Esophagus muscularis mucosa (tissue), 3 donors: ENCODE measurements at regions not wholly inside any gene's neighbourhood (a gene's known extent, or its start where the extent isn't known, plus 50 kb on each side); places are given as distances from the start of the nearest gene placed in this dataset.

ENCODE experiments used
- POLR2A ChIP-seq: fragments of 450-650 bp; IDR thresholded peaks from one replicate; pipeline ENCODE4 v1.6.1; 2017; ENCODE audit warnings: antibody characterized with exemption, moderate library complexity, mild to moderate bottlenecking, low read depth
- TF ChIP-seq, protein P1 (sequence below), 3 experiments: fragments of 200-600 bp in 2 of 3; fragments of 450-650 bp in 1 of 3; sonication (generic) in 2 of 3; IDR thresholded peaks; one replicate each; pipeline ENCODE4 v1.5.1; 2017 to 2019; ENCODE audit warnings: antibody characterized with exemption in 3 of 3, mild to moderate bottlenecking in 2 of 3, moderate library complexity in 1 of 3

- TF ChIP-seq, protein P1, sequence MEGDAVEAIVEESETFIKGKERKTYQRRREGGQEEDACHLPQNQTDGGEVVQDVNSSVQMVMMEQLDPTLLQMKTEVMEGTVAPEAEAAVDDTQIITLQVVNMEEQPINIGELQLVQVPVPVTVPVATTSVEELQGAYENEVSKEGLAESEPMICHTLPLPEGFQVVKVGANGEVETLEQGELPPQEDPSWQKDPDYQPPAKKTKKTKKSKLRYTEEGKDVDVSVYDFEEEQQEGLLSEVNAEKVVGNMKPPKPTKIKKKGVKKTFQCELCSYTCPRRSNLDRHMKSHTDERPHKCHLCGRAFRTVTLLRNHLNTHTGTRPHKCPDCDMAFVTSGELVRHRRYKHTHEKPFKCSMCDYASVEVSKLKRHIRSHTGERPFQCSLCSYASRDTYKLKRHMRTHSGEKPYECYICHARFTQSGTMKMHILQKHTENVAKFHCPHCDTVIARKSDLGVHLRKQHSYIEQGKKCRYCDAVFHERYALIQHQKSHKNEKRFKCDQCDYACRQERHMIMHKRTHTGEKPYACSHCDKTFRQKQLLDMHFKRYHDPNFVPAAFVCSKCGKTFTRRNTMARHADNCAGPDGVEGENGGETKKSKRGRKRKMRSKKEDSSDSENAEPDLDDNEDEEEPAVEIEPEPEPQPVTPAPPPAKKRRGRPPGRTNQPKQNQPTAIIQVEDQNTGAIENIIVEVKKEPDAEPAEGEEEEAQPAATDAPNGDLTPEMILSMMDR (IDR thresholded peaks at IDR 0.05), result no peak
- no peak for TF ChIP-seq POLR2A
These were observed 90.5 kb upstream of the RAPGEF2 start for GRCh38 chr4:159012381-159012780.
